H9 (cell line): ENCODE measurements at regions not wholly inside any gene's neighbourhood (a gene's known extent, or its start where the extent isn't known, plus 50 kb on each side); places are given as distances from the start of the nearest gene placed in this dataset.

ENCODE experiments used
- DNase-seq: peaks from one replicate; pipeline ENCODE4 v3.0.0-alpha.2; 2017
- H2AFZ ChIP-seq: one replicate; pipeline ENCODE4 v1.6.1; 2013; ENCODE audit warnings: mild to moderate bottlenecking, low read length, control low read depth, moderate library complexity
- H2AK5ac ChIP-seq: 2 replicates; pipeline ENCODE4 v1.6.1; 2013; ENCODE audit warnings: low read length, control low read depth, mixed read lengths; ENCODE audit not compliant: insufficient read length
- H2BK120ac ChIP-seq: one replicate; pipeline ENCODE4 v1.6.1; 2013; ENCODE audit warnings: low read depth, mild to moderate bottlenecking, low read length, control low read depth, inconsistent platforms; ENCODE audit not compliant: poor library complexity, severe bottlenecking
- H2BK12ac ChIP-seq: 2 replicates; pipeline ENCODE4 v1.6.1; 2013; ENCODE audit warnings: low read length, control low read depth, mixed read lengths, low read depth; ENCODE audit not compliant: insufficient read length
- H2BK15ac ChIP-seq: 2 replicates; pipeline ENCODE4 v1.6.1; 2013; ENCODE audit warnings: low read depth, low read length, control low read depth
- H2BK20ac ChIP-seq: one replicate; pipeline ENCODE4 v1.6.1; 2013; ENCODE audit warnings: low read depth, mild to moderate bottlenecking, low read length, control low read depth, inconsistent platforms; ENCODE audit not compliant: poor library complexity, severe bottlenecking
- H2BK5ac ChIP-seq: 2 replicates; pipeline ENCODE4 v1.6.1; 2013; ENCODE audit warnings: low read length, control low read depth, mixed read lengths; ENCODE audit not compliant: insufficient read length
- H3K14ac ChIP-seq: 2 replicates; pipeline ENCODE4 v1.6.1; 2013; ENCODE audit warnings: low read length, control low read depth; ENCODE audit not compliant: insufficient read depth
- H3K18ac ChIP-seq: 2 replicates; pipeline ENCODE4 v1.6.1; 2013; ENCODE audit warnings: low read depth, mild to moderate bottlenecking, mixed read lengths, low read length, control low read depth; ENCODE audit not compliant: insufficient read length
- H3K23ac ChIP-seq: 2 replicates; pipeline ENCODE4 v1.6.1; 2013; ENCODE audit warnings: low read length, control low read depth, mixed read lengths, low read depth; ENCODE audit not compliant: insufficient read length
- H3K23me2 ChIP-seq: 2 replicates; pipeline ENCODE4 v1.6.1; 2013; ENCODE audit warnings: low read depth, mild to moderate bottlenecking, mixed read lengths, low read length, control low read depth; ENCODE audit not compliant: insufficient read length, poor library complexity, severe bottlenecking
- H3K27ac ChIP-seq: 2 replicates; pipeline ENCODE4 v1.5.1; 2013; ENCODE audit warnings: low read length, control low read depth, mixed read lengths, low read depth; ENCODE audit not compliant: insufficient read length
- H3K27me3 ChIP-seq: 2 replicates; pipeline ENCODE4 v1.6.1; 2013; ENCODE audit warnings: low read length, control low read depth, inconsistent platforms; ENCODE audit not compliant: insufficient read depth
- H3K4ac ChIP-seq: 2 replicates; pipeline ENCODE4 v1.6.1; 2013; ENCODE audit warnings: low read depth, mild to moderate bottlenecking, control low read depth, inconsistent platforms, low read length, moderate library complexity
- H3K4me1 ChIP-seq: 2 replicates; pipeline ENCODE4 v1.6.1; 2013; ENCODE audit warnings: low read length, control low read depth, inconsistent platforms; ENCODE audit not compliant: insufficient read depth
- H3K4me2 ChIP-seq: 2 replicates; pipeline ENCODE4 v1.6.1; 2013; ENCODE audit warnings: low read length, control low read depth, mixed read lengths; ENCODE audit not compliant: insufficient read length, insufficient read depth
- H3K56ac ChIP-seq: 2 replicates; pipeline ENCODE4 v1.6.1; 2013; ENCODE audit warnings: low read depth, mild to moderate bottlenecking, mixed read lengths, low read length, control low read depth; ENCODE audit not compliant: insufficient read length
- H3K79me1 ChIP-seq: 2 replicates; pipeline ENCODE4 v1.6.1; 2013; ENCODE audit warnings: low read depth, mild to moderate bottlenecking, moderate library complexity, low read length, control low read depth, inconsistent platforms; ENCODE audit not compliant: insufficient read depth, poor library complexity, severe bottlenecking
- H3K79me2 ChIP-seq: 2 replicates; pipeline ENCODE4 v1.6.1; 2013; ENCODE audit warnings: low read length, control low read depth, inconsistent platforms; ENCODE audit not compliant: insufficient read depth
- H3K9ac ChIP-seq: 2 replicates; pipeline ENCODE4 v1.6.1; 2013; ENCODE audit warnings: low read length, control low read depth, mixed read lengths; ENCODE audit not compliant: insufficient read length; ENCODE audit errors: extremely low read depth
- H3K9me3 ChIP-seq: one replicate; pipeline ENCODE4 v1.6.1; 2013; ENCODE audit warnings: low read depth, low read length, inconsistent platforms; ENCODE audit not compliant: control insufficient read depth
- H3T11ph ChIP-seq: one replicate; pipeline ENCODE4 v1.6.1; 2013; ENCODE audit warnings: mild to moderate bottlenecking, low read length, control low read depth, inconsistent platforms
- H4K20me1 ChIP-seq: one replicate; pipeline ENCODE4 v1.6.1; 2013; ENCODE audit not compliant: control insufficient read depth, insufficient read length, insufficient read depth
- H4K5ac ChIP-seq: 2 replicates; pipeline ENCODE4 v1.6.1; 2013; ENCODE audit warnings: low read depth, mild to moderate bottlenecking, mixed read lengths, low read length, control low read depth; ENCODE audit not compliant: insufficient read length
- H4K8ac ChIP-seq: replicated peaks from 2 replicates; pipeline ENCODE4 v1.6.1; 2013; ENCODE audit warnings: low read length, control low read depth, mixed read lengths, low read depth; ENCODE audit not compliant: insufficient read length
- H4K91ac ChIP-seq: 2 replicates; pipeline ENCODE4 v1.6.1; 2013; ENCODE audit warnings: low read depth, mild to moderate bottlenecking, moderate library complexity, mixed read lengths, low read length, control low read depth; ENCODE audit not compliant: insufficient read length
- H3K27ac Mint-ChIP-seq, 3 experiments: 2 replicates in 2 of 3; 3 replicates in 1 of 3; pipeline ENCODE4 v1.8.0; 2020 to 2021; ENCODE audit warnings: mixed read lengths in 3 of 3, mild to moderate bottlenecking in 1 of 3, moderate library complexity in 1 of 3
- H3K27me3 Mint-ChIP-seq: 2 replicates; pipeline ENCODE4 v1.8.0; 2021; ENCODE audit warnings: low read depth, mild to moderate bottlenecking, moderate library complexity, mixed read lengths
- H3K36me3 Mint-ChIP-seq, 3 experiments: 2 replicates in 2 of 3; 3 replicates in 1 of 3; pipeline ENCODE4 v1.8.0; 2020 to 2021; ENCODE audit warnings: low read depth in 3 of 3, mixed read lengths in 3 of 3; ENCODE audit not compliant: insufficient read depth in 1 of 3
- H3K4me1 Mint-ChIP-seq, 2 experiments: 2 replicates each; pipeline ENCODE4 v1.8.0; 2020; ENCODE audit warnings: mixed read lengths in 2 of 2
- H3K4me3 Mint-ChIP-seq, 2 experiments: 2 replicates in 1 of 2; 3 replicates in 1 of 2; pipeline ENCODE4 v1.8.0; 2020 to 2021; ENCODE audit warnings: mild to moderate bottlenecking in 2 of 2, mixed read lengths in 2 of 2, moderate library complexity in 1 of 2
- H3K9me3 Mint-ChIP-seq, 2 experiments: 2 replicates in 1 of 2; 3 replicates in 1 of 2; pipeline ENCODE4 v1.8.0; 2020; ENCODE audit warnings: mild to moderate bottlenecking in 2 of 2, mixed read lengths in 2 of 2, moderate library complexity in 1 of 2
- CTCF ChIP-seq: fragments of 200-600 bp; sonication (generic); conservative IDR thresholded peaks from 3 replicates; pipeline ENCODE4 v1.8.0; 2021; ENCODE audit warnings: antibody characterized with exemption, mild to moderate bottlenecking
- WGBS: extraction: QIAGEN DNeasy Blood & Tissue Kit; methylation state at CpG from one replicate; pipeline ENCODE4 v1.1.7; 2013; ENCODE audit warnings: missing lambda C conversion rate, low lambda C conversion rate, mixed read lengths; ENCODE audit not compliant: insufficient read length; ENCODE audit errors: extremely low coverage; 5-methylcytosine and 5-hydroxymethylcytosine counted together

GRCh38 chrX:142637206-142637605, 388.5 kb upstream of the SPANXN4 start:
- Histone ChIP-seq H3K23me2 (no peaks in the 10 kb centered on the region), H3K27ac (no peak overlapping the region), H3K9me3 (no peaks in the 10 kb centered on the region), H3K9ac (no peak overlapping the region), H3K56ac (no peak overlapping the region), H3K4me2 (no peak overlapping the region), H4K20me1 (no peaks in the 10 kb centered on the region), H3K79me2 (no peaks in the 10 kb centered on the region), H2BK15ac (no peak overlapping the region), H2BK5ac (no peak overlapping the region), H2AFZ (no peak overlapping the region), H3K27me3 (no peaks in the 10 kb centered on the region), H4K5ac (no peak overlapping the region), H3K79me1 (no peaks in the 10 kb centered on the region), H4K91ac (no peak overlapping the region), H3K4ac (no peak overlapping the region), H2AK5ac (no peak overlapping the region), H2BK120ac (no peak overlapping the region), H4K8ac (no peak overlapping the region), H3K18ac (no peak overlapping the region), H3K23ac (no peak overlapping the region), H2BK12ac (no peak overlapping the region), H2BK20ac (no peak overlapping the region), H3T11ph (no peak overlapping the region), H3K14ac (no peak overlapping the region), H3K4me1 (no peaks in the 10 kb centered on the region)
- H3K36me3 Mint-ChIP-seq, result peaks cover 0 to 3% (median 0%) of the 10 kb centered on the region in 3 experiments; a peak in 1 of 7 replicates
- H3K27ac Mint-ChIP-seq, result no peak overlapping the region
- no peak for TF ChIP-seq CTCF
- no peak overlapping the region for H3K4me3 Mint-ChIP-seq
- WGBS, result no CpG with 5 or more reads among the region's 2 CpGs
- no peaks in the 10 kb centered on the region for H3K27me3 Mint-ChIP-seq
- no peak for DNase-seq
- H3K9me3 Mint-ChIP-seq, result peaks cover 52 to 55% of the 10 kb centered on the region in 2 experiments
- H3K4me1 Mint-ChIP-seq, result no peaks in the 10 kb centered on the region
